ENCODE measurements at regions not wholly inside any gene's neighbourhood (a gene's known extent, or its start where the extent isn't known, plus 50 kb on each side); places are given as distances from the start of the nearest gene placed in this dataset.

GRCh38 chr7:10284001-10284400, 689.7 kb upstream of the PHF14 start:
- ATAC-seq (ENCODE audit: low FRiP score in 2 of 2) (no peak), DNase-seq (no peak)
- Histone ChIP-seq H3K9me3 (no peaks in the 10 kb centered on the region), H3K36me3 (no peaks in the 10 kb centered on the region), H3K27ac (no peak overlapping the region), H3K4me3 (no peak overlapping the region), H3K27me3 (no peaks in the 10 kb centered on the region), H3K4me1 (no peaks in the 10 kb centered on the region)
- WGBS, 2 donors, result 88 to 92% methylated on average over 1 of the region's 1 CpG
- TF ChIP-seq EP300 (IDR thresholded peaks at IDR 0.05) (no peak), CTCF (IDR thresholded peaks at IDR 0.05) (no peak), POLR2A (IDR thresholded peaks at IDR 0.05) (no peak), POLR2AphosphoS5 (IDR thresholded peaks at IDR 0.05) (no peak)

- Histone ChIP-seq H3K9me3 (no peaks in the 10 kb centered on the region), H3K27ac (no peak overlapping the region), H3K4me1 (no peaks in the 10 kb centered on the region), H3K27me3 (no peaks in the 10 kb centered on the region), H3K36me3 (no peaks in the 10 kb centered on the region), H3K4me3 (no peak overlapping the region)
- no peak for TF ChIP-seq EP300 (IDR thresholded peaks at IDR 0.05)
- no peak for TF ChIP-seq CTCF (IDR thresholded peaks at IDR 0.05)
- TF ChIP-seq POLR2A (IDR thresholded peaks at IDR 0.05), result no peak
- TF ChIP-seq POLR2AphosphoS5 (IDR thresholded peaks at IDR 0.05), result no peak
- DNase-seq (no peak), ATAC-seq (ENCODE audit: low FRiP score in 2 of 2) (no peak)
- 82 to 85% methylated on average over 3 of the region's 3 CpGs for WGBS, 2 donors
These were observed 674.3 kb upstream of the PHF14 start for GRCh38 chr7:10299384-10299783.

- ATAC-seq (ENCODE audit: low FRiP score in 2 of 2), result no peak
- WGBS, 2 donors, result 33 to 34% methylated on average over 5 of the region's 5 CpGs
These were observed 673.1 kb upstream of the PHF14 start for GRCh38 chr7:10300577-10300976.

GRCh38 chr7:10308276-10308675, 665.4 kb upstream of the PHF14 start:
- no peak overlapping the region for H3K27ac ChIP-seq
- ATAC-seq (ENCODE audit: low FRiP score in 2 of 2) (no peak), DNase-seq (no peak)
- H3K9me3 ChIP-seq, result no peaks in the 10 kb centered on the region
- H3K36me3 ChIP-seq, result no peaks in the 10 kb centered on the region
- H3K4me3 ChIP-seq, result no peak overlapping the region
- TF ChIP-seq EP300 (IDR thresholded peaks at IDR 0.05) (no peak), POLR2AphosphoS5 (IDR thresholded peaks at IDR 0.05) (no peak), POLR2A (IDR thresholded peaks at IDR 0.05) (no peak), CTCF (IDR thresholded peaks at IDR 0.05) (no peak)
- no peaks in the 10 kb centered on the region for H3K27me3 ChIP-seq
- H3K4me1 ChIP-seq, result no peaks in the 10 kb centered on the region

More at GRCh38 chr7:10300577-10300976, 673.1 kb upstream of the PHF14 start:
- Histone ChIP-seq H3K27ac (no peak overlapping the region), H3K9me3 (no peaks in the 10 kb centered on the region), H3K27me3 (no peaks in the 10 kb centered on the region), H3K36me3 (no peaks in the 10 kb centered on the region), H3K4me3 (no peak overlapping the region), H3K4me1 (no peaks in the 10 kb centered on the region)
- no peak for DNase-seq
- TF ChIP-seq EP300 (IDR thresholded peaks at IDR 0.05) (no peak), POLR2A (IDR thresholded peaks at IDR 0.05) (no peak), POLR2AphosphoS5 (IDR thresholded peaks at IDR 0.05) (no peak), CTCF (IDR thresholded peaks at IDR 0.05) (no peak)

- 97 to 99% methylated on average over 2 of the region's 2 CpGs for WGBS, 2 donors
- Histone ChIP-seq H3K4me1 (no peaks in the 10 kb centered on the region), H3K36me3 (no peaks in the 10 kb centered on the region), H3K27ac (no peak overlapping the region), H3K27me3 (no peaks in the 10 kb centered on the region), H3K9me3 (no peaks in the 10 kb centered on the region), H3K4me3 (no peak overlapping the region)
- TF ChIP-seq POLR2AphosphoS5 (IDR thresholded peaks at IDR 0.05) (no peak), CTCF (IDR thresholded peaks at IDR 0.05) (no peak), EP300 (IDR thresholded peaks at IDR 0.05) (no peak), POLR2A (IDR thresholded peaks at IDR 0.05) (no peak)
- ATAC-seq (ENCODE audit: low FRiP score in 2 of 2), result no peak
- DNase-seq, result no peak
These were observed 660.7 kb upstream of the PHF14 start for GRCh38 chr7:10312942-10313341.

All from upper lobe of left lung (tissue), 6 donors.